ENCODE measurements at regions not wholly inside any gene's neighbourhood (a gene's known extent, or its start where the extent isn't known, plus 50 kb on each side); places are given as distances from the start of the nearest gene placed in this dataset.

- TF ChIP-seq SP4 (IDR thresholded peaks at IDR 0.05; ENCODE audit: low read length): no peak
- TF ChIP-seq CBX8 (IDR thresholded peaks at IDR 0.05; ENCODE audit: borderline replicate concordance, low read depth, low read length): no peak
Measured at GRCh38 chr4:160956875-160957274, 1206.9 kb downstream of the FSTL5 start (continued).

All from H1 (cell line).